NCI-H1436 (cell line): ENCODE measurements at regions not wholly inside any gene's neighbourhood (a gene's known extent, or its start where the extent isn't known, plus 50 kb on each side); places are given as distances from the start of the nearest gene placed in this dataset.

Experiments
- DNase-seq: peaks from one replicate; lab custom pipeline; 2025; lab: John Stamatoyannopoulos, UW

- no peak for DNase-seq
Measured at GRCh38 chr1:105830571-105831146, 1225.8 kb upstream of the PRMT6 start.

GRCh38 chr1:105838071-105838470 lies 1218.4 kb upstream of the PRMT6 start:
- DNase-seq, result no peak

GRCh38 chr1:105865546-105865945 lies 1190.9 kb upstream of the PRMT6 start:
- DNase-seq, result no peak

- no peak for DNase-seq
Measured at GRCh38 chr1:105872817-105873216, 1183.7 kb upstream of the PRMT6 start.

- no peak for DNase-seq
Measured at GRCh38 chr1:105874621-105875020, 1181.9 kb upstream of the PRMT6 start.

DNA sequence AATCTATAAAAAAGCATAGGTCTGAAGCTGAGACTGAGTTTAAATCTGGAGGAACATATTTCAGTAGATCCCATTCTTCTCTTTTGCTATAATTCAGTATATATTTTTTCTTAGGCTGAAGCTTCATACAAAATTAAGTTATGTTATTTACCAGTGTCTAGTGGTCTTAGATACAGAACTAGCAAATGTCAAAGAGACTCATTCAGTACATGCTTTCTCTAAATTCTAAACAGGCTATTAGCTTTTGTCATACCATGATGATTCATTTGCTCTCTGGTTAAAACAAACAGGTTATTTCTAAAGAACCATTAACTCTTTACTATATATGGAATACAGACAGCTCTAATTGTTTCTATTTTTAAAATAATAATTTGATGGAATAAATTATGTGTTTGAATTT lies 1170.2 kb upstream of the PRMT6 start:
- no peak for DNase-seq

DNA sequence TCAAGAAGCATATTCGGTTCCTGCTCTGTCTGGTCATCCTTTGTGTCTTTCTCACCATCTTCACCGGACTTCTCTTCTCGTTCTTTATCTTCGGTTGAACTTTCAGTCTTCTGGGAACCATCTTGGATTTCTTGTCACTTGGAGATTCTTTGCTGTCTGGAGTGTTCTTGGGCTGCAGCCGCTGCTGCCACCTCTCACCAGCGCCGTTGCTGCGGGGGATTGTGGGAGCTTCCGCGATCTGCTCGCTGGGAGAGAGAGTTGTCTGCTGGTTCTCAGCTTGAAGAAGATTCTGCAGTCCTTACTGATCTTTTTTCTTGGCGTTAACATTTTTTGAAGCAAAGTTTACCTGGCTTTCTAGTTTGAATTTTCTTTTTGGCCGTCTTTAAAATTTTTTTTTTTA lies 1165.2 kb upstream of the PRMT6 start:
- DNase-seq, result no peak

DNA sequence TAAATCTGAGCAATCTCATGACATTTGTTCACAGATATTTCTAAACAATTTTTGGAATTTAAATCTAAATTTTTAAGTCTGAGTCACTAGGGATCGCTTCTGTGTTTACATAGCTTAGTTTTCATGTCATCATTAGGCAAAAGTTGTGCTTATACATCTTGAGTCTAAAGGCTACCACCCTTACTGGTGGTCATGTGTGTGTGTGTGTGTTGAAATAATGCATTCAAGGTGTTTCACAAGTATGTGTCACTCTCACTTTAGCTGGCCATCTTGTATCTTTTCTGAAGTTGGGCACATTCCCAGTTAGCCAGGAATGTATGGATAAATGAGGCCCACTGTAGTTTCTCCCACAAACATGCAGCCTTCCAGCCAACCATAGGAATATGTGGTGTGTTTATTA lies 1162.5 kb upstream of the PRMT6 start:
- DNase-seq, result no peak

DNA sequence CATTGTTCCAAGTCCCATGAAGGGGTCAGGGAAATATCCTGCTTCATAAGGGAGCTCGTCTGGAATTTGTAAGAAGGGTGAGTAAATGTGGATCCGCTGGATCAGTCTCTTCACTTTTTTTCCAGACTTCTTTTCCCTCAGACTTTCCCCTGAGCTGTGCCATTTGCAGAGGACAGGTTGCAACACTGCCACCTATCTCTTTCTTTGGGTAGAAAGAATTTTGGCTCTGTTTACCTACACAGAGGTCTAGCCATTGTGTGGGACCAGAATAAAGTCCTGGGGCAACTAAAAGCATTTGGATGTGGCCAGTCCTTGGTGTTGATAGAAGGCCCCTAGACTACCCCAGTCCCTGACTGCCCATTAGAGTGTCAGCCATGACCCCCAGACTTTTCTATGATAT lies 1146.7 kb upstream of the PRMT6 start:
- DNase-seq, result no peak

GRCh38 chr1:105914403-105914802 lies 1142.1 kb upstream of the PRMT6 start:
- no peak for DNase-seq

DNA sequence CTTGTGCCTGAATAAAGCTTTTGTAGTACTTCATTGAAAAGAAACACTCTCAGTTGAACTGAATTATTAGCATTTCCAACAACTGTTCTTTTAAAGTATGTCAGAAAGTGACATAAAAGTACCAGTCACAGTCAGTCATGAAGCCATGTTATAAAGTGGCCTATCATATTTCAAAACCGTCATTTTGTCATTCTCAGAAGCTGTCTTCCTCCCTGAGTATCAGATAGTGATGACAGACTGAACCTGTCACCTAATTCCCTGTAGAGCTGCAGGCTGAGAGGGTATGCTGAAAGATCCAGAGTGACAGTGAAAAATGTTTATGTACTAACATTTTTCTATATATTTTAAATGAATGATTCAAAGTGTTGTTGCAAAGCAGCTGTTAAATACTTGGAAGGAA lies 1121.7 kb upstream of the PRMT6 start:
- no peak for DNase-seq

- no peak for DNase-seq
Measured at GRCh38 chr1:105964879-105965278, 1091.6 kb upstream of the PRMT6 start.

DNA sequence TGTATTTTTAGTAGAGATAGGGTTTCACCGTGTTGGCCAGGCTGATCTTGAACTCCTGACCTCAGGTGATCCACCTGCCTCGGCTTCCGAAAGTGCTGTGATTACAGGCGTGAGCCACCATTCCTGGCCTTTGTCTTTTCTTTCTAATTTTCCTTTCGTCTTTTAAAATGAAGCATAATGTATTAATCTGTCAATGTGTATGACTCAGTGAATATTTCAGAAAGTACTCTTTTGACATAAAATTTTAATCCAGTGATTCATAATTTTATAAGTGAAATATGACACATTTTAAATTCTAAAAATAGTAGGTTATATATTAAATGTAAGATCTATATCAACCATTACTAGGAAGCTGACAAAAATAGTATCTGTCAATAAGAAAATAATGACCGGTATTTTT lies 1059.0 kb upstream of the PRMT6 start:
- DNase-seq, result no peak

GRCh38 chr1:106022312-106022902 lies 1034.1 kb upstream of the PRMT6 start:
- DNase-seq, result no peak

DNA sequence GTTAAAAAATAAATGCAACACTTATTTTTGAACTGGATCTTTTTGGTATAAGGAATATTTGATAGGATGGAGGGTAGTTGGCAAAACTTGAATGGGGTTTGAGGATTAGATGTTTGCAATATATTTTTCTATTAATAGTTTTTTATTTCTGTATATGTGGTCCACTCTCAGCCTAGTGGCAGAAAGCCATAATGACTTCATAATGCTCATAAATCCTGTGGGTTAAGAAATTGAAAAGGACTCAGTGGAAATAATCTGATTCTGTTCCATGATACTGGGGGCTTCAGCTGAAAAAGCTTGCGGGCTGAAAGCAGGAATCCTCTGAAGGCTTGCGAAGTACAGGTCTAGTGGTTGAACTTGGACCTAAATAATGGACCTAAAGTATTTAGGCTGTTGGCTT lies 1028.6 kb upstream of the PRMT6 start:
- DNase-seq, result no peak

GRCh38 chr1:106037526-106037925 lies 1018.9 kb upstream of the PRMT6 start:
- DNase-seq, result no peak

DNA sequence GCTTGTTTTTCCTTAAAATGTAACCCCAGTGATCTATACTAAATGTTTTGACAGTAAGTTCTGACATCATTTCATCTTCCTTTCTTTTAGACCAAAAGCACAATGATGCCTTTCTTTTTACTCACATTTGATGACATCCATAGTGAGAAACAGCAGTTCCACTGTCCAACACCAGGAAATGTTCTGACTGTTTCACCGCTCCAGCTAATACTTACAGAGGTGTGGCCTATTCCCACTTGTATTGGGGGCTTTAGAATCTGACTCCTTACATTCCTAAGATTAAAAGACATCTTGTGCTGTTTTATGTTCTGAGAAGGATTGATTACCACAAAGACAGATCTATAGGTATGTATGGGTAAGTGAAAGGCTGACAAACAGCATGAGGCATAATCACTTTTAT lies 1018.2 kb upstream of the PRMT6 start:
- DNase-seq, result no peak

DNA sequence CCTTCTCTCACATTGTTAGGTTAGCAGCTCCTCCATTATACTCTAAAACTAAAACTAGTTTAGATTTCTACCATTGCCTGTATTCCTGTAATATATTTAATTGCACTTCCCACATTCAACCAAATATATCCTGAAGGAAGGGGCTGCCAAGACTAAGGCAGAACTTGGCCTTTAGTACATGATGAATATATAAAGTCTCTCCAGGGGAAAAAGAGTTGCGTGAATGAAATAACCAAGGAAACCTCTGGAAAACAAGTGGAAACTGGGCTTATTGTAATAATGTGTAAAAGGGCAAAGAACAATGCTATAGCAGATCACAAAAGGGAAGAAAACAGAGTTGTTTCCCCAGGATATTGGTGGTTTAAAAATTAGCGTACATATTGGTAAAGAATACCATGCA lies 1012.5 kb upstream of the PRMT6 start:
- DNase-seq, result no peak

DNA sequence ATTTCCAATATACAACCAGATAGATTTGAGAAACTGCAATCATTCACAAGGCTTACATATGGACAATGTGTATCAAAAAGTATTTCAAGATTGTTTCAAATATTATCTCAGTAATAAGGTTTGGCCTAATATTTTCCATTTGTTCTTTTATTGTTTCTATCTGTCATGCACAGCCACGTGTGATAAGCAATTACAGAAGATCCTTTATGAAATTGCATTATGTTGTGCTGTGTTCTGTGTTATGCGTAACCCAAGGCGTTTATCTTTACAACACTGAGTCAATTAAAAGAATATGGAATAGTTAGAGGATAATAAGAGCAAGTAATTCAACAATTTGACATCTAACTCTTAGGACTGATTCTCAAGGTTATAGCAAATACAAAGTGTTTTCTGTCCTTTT lies 1009.3 kb upstream of the PRMT6 start:
- no peak for DNase-seq

GRCh38 chr1:106049595-106049994 lies 1006.9 kb upstream of the PRMT6 start:
- DNase-seq, result no peak

DNA sequence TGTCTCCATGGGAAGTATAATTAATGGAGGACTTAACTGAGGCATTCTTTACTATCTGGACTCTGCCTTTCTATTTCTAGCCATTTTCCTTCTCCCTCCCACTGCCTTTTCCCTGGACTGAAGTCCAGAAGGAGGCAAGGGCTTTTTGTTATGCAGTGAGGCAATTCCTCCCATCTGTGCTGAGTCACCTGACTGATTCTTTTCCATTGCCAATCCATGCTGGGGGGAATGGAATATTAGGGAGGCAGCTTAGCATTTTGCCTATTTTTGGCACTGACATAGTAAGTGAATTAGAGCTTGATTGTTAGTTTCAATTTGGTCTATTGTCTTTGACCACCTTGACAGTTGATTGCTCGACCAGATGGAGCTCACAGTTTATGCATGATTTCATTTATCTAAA lies 1000.6 kb upstream of the PRMT6 start:
- no peak for DNase-seq

DNA sequence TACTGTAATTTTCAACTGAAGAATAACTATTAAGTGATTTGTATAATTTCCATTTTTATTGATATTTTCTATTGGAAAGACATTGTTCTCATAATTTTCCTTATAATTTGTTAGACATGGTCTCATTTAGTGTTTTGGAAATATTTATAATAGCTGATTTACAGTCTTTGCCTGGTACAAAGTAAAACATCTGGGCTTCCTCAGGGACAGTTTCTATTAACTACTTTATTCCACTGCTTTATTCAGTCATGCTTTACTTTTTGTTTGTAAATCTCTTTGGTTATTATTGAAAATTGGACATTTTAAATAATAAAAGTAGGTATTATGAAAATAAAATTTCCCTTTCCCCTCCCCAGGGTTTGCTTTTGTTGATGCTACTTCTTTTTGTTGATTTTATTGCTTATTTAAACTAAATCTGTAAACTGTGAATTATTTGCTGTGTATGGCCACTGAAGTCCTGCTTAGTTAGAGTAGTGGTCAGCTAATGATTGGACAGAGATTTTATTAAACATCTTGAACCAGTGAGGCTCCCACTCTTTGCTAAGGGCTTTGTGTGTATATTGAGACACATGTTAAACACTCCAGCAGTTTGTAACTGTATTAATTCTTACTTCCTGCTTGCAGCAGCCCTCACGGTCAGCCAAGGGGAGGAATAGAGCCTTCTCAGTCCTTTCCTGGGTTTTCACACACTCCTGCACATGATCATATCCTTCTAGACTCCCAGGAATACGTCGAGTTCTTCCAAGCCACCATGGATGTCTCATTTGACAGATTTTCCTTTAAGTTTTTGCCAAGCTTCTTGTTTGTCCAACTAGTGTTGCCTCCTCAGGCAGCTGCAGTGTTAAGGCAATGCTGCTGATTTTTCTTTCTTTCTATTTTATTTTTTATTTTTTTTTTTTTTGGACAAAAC lies 994.6 kb upstream of the PRMT6 start:
- DNase-seq, result no peak

GRCh38 chr1:106063510-106063909 lies 993.0 kb upstream of the PRMT6 start:
- peak; percentile 70 for DNase-seq
